ENCODE measurements at regions not wholly inside any gene's neighbourhood (a gene's known extent, or its start where the extent isn't known, plus 50 kb on each side); places are given as distances from the start of the nearest gene placed in this dataset.

DNA sequence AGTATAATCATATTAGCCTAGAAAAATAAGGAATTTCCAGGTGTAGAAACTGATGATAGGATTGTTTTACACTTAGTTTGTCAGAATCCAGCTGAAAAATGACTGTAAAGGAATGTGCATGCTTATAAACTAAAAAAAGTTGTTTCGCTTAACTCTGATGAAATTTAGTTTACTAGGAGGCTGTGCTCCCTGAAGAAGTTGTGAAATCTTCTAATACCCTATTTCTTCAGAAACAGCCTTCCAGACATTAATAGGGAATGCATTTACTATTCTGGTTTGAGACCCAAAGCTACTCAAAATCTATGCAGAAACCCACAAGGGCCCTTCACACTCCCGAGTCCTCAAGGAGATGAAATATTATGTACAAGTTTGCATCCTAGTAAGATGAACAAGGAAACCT lies 105.5 kb upstream of the SSTR4 start:
- no peak for TF ChIP-seq POLR2A (IDR thresholded peaks at IDR 0.05)
- TF ChIP-seq, protein P1, sequence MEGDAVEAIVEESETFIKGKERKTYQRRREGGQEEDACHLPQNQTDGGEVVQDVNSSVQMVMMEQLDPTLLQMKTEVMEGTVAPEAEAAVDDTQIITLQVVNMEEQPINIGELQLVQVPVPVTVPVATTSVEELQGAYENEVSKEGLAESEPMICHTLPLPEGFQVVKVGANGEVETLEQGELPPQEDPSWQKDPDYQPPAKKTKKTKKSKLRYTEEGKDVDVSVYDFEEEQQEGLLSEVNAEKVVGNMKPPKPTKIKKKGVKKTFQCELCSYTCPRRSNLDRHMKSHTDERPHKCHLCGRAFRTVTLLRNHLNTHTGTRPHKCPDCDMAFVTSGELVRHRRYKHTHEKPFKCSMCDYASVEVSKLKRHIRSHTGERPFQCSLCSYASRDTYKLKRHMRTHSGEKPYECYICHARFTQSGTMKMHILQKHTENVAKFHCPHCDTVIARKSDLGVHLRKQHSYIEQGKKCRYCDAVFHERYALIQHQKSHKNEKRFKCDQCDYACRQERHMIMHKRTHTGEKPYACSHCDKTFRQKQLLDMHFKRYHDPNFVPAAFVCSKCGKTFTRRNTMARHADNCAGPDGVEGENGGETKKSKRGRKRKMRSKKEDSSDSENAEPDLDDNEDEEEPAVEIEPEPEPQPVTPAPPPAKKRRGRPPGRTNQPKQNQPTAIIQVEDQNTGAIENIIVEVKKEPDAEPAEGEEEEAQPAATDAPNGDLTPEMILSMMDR (IDR thresholded peaks at IDR 0.05): no peak

Data from adrenal gland (tissue), 5 donors.